ENCODE measurements at regions not wholly inside any gene's neighbourhood (a gene's known extent, or its start where the extent isn't known, plus 50 kb on each side); places are given as distances from the start of the nearest gene placed in this dataset.
"Not testable (repeated sequence)": the region's sequence is repeated elsewhere in the genome, so short reads cannot be mapped to it uniquely, and the experiment has no call there.

- H3K27ac Mint-ChIP-seq: no peak overlapping the region
- no peak overlapping the region for H3K4me3 Mint-ChIP-seq
- no peaks in the 10 kb centered on the region for H3K27me3 Mint-ChIP-seq
- no peak for ATAC-seq (replicated peaks)
- H3K4me1 Mint-ChIP-seq (ENCODE audit: low read depth in 2 of 2): no peaks in the 10 kb centered on the region
- H3K9me3 Mint-ChIP-seq: peaks cover 9 to 28% of the 10 kb centered on the region in 2 donors
- no peak for DNase-seq
- H3K36me3 Mint-ChIP-seq (ENCODE audit: insufficient read depth): no peaks in the 10 kb centered on the region
Observed at GRCh38 chr13:107617527-107617926, 597.8 kb downstream of the LIG4 start.

- DNase-seq (no peak), ATAC-seq (replicated peaks) (no peak)
- Mint-ChIP-seq H3K4me1 (ENCODE audit: low read depth in 2 of 2) (no peaks in the 10 kb centered on the region), H3K27me3 (no peaks in the 10 kb centered on the region), H3K36me3 (ENCODE audit: insufficient read depth) (no peaks in the 10 kb centered on the region), H3K4me3 (no peak overlapping the region), H3K9me3 (peaks cover 11 to 29% of the 10 kb centered on the region in 2 donors), H3K27ac (no peak overlapping the region)
Observed at GRCh38 chr13:107612376-107612775, 603.0 kb downstream of the LIG4 start.

DNA sequence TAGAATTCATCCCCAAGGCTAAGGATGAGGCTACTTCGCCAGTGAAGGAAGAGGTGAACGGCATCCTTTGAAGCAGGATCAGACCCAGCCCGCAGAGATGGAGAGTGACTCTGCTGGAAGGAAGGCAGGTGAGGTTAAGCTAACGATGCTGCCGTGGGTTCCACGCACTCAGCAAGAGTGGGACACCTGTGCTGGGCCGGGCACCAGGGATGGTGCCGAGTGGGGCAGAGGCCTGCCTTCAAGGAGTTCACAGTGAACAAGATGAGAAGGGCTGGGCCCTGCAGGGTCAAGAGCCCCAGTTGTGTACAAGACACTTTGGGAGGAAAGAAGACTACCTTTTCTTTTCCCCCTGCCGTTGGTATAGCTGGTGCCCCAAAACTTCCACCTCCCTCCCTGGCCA, 606.6 kb downstream of the LIG4 start:
- Mint-ChIP-seq H3K4me1 (ENCODE audit: low read depth in 2 of 2) (no peaks in the 10 kb centered on the region), H3K9me3 (peaks cover 9 to 22% of the 10 kb centered on the region in 2 donors), H3K27ac (no peak overlapping the region), H3K27me3 (no peaks in the 10 kb centered on the region), H3K4me3 (no peak overlapping the region), H3K36me3 (ENCODE audit: insufficient read depth) (no peaks in the 10 kb centered on the region)
- no peak for ATAC-seq (replicated peaks)
- no peak for DNase-seq

- no peaks in the 10 kb centered on the region for H3K36me3 Mint-ChIP-seq (ENCODE audit: insufficient read depth)
- DNase-seq (no peak), ATAC-seq (replicated peaks) (no peak)
- H3K4me3 Mint-ChIP-seq: no peak overlapping the region
- no peaks in the 10 kb centered on the region for H3K4me1 Mint-ChIP-seq (ENCODE audit: low read depth in 2 of 2)
- H3K9me3 Mint-ChIP-seq: peaks cover 7 to 9% of the 10 kb centered on the region in 2 donors
- H3K27ac Mint-ChIP-seq: no peak overlapping the region
- no peaks in the 10 kb centered on the region for H3K27me3 Mint-ChIP-seq
Observed at GRCh38 chr13:107600971-107601370, 614.4 kb downstream of the LIG4 start.

- H3K4me3 Mint-ChIP-seq; ATAC-seq (replicated peaks); H3K27ac Mint-ChIP-seq; DNase-seq; H3K27me3 Mint-ChIP-seq; H3K36me3 Mint-ChIP-seq (ENCODE audit: insufficient read depth); H3K4me1 Mint-ChIP-seq (ENCODE audit: low read depth in 2 of 2): not testable (repeated sequence)
- H3K9me3 Mint-ChIP-seq: peaks cover 7 to 10% of the 10 kb centered on the region in 2 donors
Observed at GRCh38 chr13:107596306-107596705, 619.0 kb downstream of the LIG4 start.

DNA sequence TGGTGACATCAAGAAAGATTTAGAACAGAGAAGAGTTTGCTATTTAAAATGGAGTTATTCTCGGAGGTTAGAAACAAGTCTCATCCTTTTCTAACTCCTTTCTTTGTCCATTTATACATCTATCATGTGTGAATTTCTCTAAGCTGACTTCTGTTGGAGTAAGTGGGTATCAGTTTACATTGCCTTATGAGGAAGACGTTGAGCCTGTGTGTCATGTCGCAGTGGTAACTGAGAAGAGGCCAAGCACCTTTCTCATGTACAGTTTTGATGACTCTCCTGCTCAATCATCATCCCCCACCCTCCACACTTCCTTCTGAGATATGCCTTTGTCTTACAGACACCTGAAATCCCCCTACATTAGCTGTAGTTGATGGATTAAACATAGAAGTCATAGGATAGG, 624.8 kb downstream of the LIG4 start:
- Mint-ChIP-seq H3K9me3 (peaks cover 0 to 2% of the 10 kb centered on the region in 2 donors), H3K4me1 (ENCODE audit: low read depth in 2 of 2) (no peaks in the 10 kb centered on the region), H3K4me3 (no peak overlapping the region), H3K27ac (no peak overlapping the region), H3K36me3 (ENCODE audit: insufficient read depth) (no peaks in the 10 kb centered on the region), H3K27me3 (no peaks in the 10 kb centered on the region)
- DNase-seq (no peak), ATAC-seq (replicated peaks) (no peak)

GRCh38 chr13:107587681-107588080, 627.7 kb downstream of the LIG4 start:
- DNase-seq (no peak), ATAC-seq (replicated peaks) (no peak)
- Mint-ChIP-seq H3K4me1 (ENCODE audit: low read depth in 2 of 2) (no peaks in the 10 kb centered on the region), H3K27me3 (no peaks in the 10 kb centered on the region), H3K36me3 (ENCODE audit: insufficient read depth) (no peaks in the 10 kb centered on the region), H3K4me3 (no peak overlapping the region), H3K27ac (no peak overlapping the region), H3K9me3 (peaks cover 0 to 4% of the 10 kb centered on the region in 2 donors)

GRCh38 chr13:107586216-107586615, 629.1 kb downstream of the LIG4 start:
- no peaks in the 10 kb centered on the region for H3K4me1 Mint-ChIP-seq (ENCODE audit: low read depth in 2 of 2)
- H3K27me3 Mint-ChIP-seq: no peaks in the 10 kb centered on the region
- no peak for DNase-seq
- H3K36me3 Mint-ChIP-seq (ENCODE audit: insufficient read depth): no peaks in the 10 kb centered on the region
- H3K27ac Mint-ChIP-seq: no peak overlapping the region
- H3K9me3 Mint-ChIP-seq: peaks cover 0 to 4% of the 10 kb centered on the region in 2 donors
- ATAC-seq (replicated peaks): no peak
- H3K4me3 Mint-ChIP-seq: no peak overlapping the region

DNA sequence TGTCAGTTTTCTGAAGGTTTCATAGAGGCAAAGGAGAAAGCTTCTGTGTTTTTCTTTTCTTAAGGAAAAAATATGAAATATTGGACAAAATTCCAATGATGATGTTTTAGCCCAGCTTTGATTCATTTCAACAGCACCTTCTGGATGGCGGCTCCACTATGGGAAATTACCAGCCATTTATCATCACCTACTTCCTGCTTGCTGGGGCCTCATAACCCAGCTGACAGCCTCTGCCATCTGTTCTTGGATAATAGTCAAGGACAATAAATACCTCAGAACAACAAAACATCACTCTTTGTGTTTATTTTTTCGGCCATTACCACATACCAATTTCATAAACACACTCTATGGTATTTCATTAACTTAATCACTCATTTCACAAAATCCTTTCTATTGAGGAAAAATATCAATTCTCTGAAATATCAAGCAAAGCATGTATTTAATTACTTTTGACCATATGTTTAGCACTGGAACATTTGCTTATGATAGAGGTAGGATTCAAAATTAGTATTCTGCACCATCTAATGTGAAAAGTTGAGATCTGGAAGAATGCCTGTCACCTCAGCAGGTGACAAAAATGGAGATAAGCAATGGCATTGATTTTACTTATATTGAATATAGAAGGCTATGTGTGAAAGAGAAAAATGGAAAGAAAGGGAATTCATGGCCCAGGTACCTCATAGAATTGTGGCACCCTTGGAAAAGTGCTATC, 629.7 kb downstream of the LIG4 start:
- no peak overlapping the region for H3K4me3 Mint-ChIP-seq
- no peak for DNase-seq
- no peaks in the 10 kb centered on the region for H3K27me3 Mint-ChIP-seq

DNA sequence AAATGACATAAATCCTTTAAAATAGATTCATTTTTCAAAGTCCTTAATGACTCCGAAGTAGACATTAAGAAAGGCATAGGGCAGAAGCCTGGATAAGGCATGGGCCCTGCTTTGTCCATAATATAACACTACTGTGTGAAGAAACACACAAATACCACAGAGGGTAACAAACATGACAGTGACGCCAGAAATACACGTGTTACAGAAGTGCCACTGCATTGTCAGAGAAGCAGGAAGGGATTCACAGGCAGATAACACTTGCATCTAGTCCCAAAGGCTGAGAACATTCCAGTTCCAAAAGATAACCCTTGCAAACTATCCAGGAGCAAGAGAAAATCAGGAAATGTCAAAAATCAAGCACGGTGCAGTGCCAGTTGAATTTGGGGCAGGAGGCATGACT, 633.2 kb downstream of the LIG4 start:
- no peak for DNase-seq
- H3K27me3 Mint-ChIP-seq: no peaks in the 10 kb centered on the region
- no peaks in the 10 kb centered on the region for H3K36me3 Mint-ChIP-seq (ENCODE audit: insufficient read depth)
- no peak for ATAC-seq (replicated peaks)
- peaks cover 13 to 18% of the 10 kb centered on the region in 2 donors for H3K9me3 Mint-ChIP-seq
- no peaks in the 10 kb centered on the region for H3K4me1 Mint-ChIP-seq (ENCODE audit: low read depth in 2 of 2)
- H3K27ac Mint-ChIP-seq: no peak overlapping the region
- H3K4me3 Mint-ChIP-seq: no peak overlapping the region

More for the DNA sequence above, 629.7 kb downstream of the LIG4 start:
- H3K4me1 Mint-ChIP-seq (ENCODE audit: low read depth in 2 of 2): no peaks in the 10 kb centered on the region
- H3K36me3 Mint-ChIP-seq (ENCODE audit: insufficient read depth): no peaks in the 10 kb centered on the region
- peaks cover 2 to 5% of the 10 kb centered on the region in 2 donors for H3K9me3 Mint-ChIP-seq
- H3K27ac Mint-ChIP-seq: no peak overlapping the region
- ATAC-seq (replicated peaks): no peak

- H3K36me3 Mint-ChIP-seq (ENCODE audit: insufficient read depth): no peaks in the 10 kb centered on the region
Observed at GRCh38 chr13:107580741-107581412, 634.5 kb downstream of the LIG4 start.

GRCh38 chr13:107576430-107576829, 638.9 kb downstream of the LIG4 start:
- H3K27me3 Mint-ChIP-seq: no peaks in the 10 kb centered on the region
- no peaks in the 10 kb centered on the region for H3K4me1 Mint-ChIP-seq (ENCODE audit: low read depth in 2 of 2)
- ATAC-seq (replicated peaks): no peak
- no peak overlapping the region for H3K4me3 Mint-ChIP-seq
- peaks cover 13 to 32% of the 10 kb centered on the region in 2 donors for H3K9me3 Mint-ChIP-seq
- H3K27ac Mint-ChIP-seq: no peak overlapping the region
- H3K36me3 Mint-ChIP-seq (ENCODE audit: insufficient read depth): no peaks in the 10 kb centered on the region
- no peak for DNase-seq

More at GRCh38 chr13:107580741-107581412, 634.5 kb downstream of the LIG4 start:
- DNase-seq (no peak), ATAC-seq (replicated peaks) (no peak)
- Mint-ChIP-seq H3K4me3 (no peak overlapping the region), H3K4me1 (ENCODE audit: low read depth in 2 of 2) (no peaks in the 10 kb centered on the region), H3K27me3 (no peaks in the 10 kb centered on the region), H3K9me3 (peaks cover 11 to 18% of the 10 kb centered on the region in 2 donors), H3K27ac (no peak overlapping the region)

DNA sequence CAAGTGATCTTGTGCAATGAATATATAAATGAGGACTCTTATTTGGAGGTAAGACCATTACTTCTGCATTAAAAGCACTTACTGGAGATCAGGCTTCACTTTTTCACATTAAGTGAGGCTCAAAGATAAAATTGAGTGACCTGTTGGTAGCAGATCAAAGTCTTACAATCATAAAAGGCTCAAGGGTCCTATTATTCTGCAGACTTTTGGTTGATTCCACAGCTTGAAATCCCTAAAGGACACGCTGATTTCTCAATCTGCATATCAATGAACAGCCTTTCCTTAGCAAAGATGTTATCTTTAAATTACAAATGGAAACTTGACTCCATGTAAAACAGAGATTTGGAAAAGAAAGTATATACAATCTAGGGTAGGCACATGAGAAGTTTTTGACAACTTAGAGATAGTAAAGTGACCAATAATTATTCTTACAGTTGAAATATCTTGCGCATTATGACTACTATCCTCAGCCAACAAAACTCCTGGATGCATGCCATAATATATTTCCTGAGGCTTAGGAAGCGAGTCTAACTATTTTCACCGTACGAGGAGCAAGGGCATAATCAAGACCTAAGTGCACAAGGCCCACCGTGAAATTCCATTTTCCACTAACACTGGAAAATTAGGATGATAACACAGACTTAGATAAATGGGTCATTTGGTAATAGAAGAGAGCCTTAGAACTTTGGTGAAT, 640.7 kb downstream of the LIG4 start:
- DNase-seq: no peak
- Mint-ChIP-seq H3K4me3 (no peak overlapping the region), H3K27me3 (no peaks in the 10 kb centered on the region), H3K4me1 (ENCODE audit: low read depth in 2 of 2) (no peaks in the 10 kb centered on the region), H3K36me3 (ENCODE audit: insufficient read depth) (no peaks in the 10 kb centered on the region), H3K27ac (no peak overlapping the region), H3K9me3 (peaks cover 11 to 24% of the 10 kb centered on the region in 2 donors)
- no peak for ATAC-seq (replicated peaks)

- no peaks in the 10 kb centered on the region for H3K4me1 Mint-ChIP-seq (ENCODE audit: low read depth in 2 of 2)
- peaks cover 10 to 23% of the 10 kb centered on the region in 2 donors for H3K9me3 Mint-ChIP-seq
- H3K27me3 Mint-ChIP-seq: no peaks in the 10 kb centered on the region
- ATAC-seq (replicated peaks) (no peak), DNase-seq (no peak)
- no peak overlapping the region for H3K27ac Mint-ChIP-seq
- H3K36me3 Mint-ChIP-seq (ENCODE audit: insufficient read depth): no peaks in the 10 kb centered on the region
- H3K4me3 Mint-ChIP-seq: no peak overlapping the region
Observed at GRCh38 chr13:107573184-107573583, 642.2 kb downstream of the LIG4 start.

Data from effector memory CD8-positive, alpha-beta T cell (primary cell).